MM.1S (cell line): ENCODE measurements at regions not wholly inside any gene's neighbourhood (a gene's known extent, or its start where the extent isn't known, plus 50 kb on each side); places are given as distances from the start of the nearest gene placed in this dataset.

Experiments
- CTCF ChIP-seq: fragments of 300-600 bp; sonication (generic); IDR thresholded peaks from 2 replicates; pipeline ENCODE4 v1.5.1; 2016; ENCODE audit warnings: antibody characterized with exemption, low read length, mixed read lengths
- EZH2 ChIP-seq: fragments of 300-600 bp; sonication (generic); optimal IDR thresholded peaks from 2 replicates; pipeline ENCODE3; 2017; ENCODE audit warnings: low read depth, mild to moderate bottlenecking, antibody characterized with exemption, low read length, mixed read lengths

DNA sequence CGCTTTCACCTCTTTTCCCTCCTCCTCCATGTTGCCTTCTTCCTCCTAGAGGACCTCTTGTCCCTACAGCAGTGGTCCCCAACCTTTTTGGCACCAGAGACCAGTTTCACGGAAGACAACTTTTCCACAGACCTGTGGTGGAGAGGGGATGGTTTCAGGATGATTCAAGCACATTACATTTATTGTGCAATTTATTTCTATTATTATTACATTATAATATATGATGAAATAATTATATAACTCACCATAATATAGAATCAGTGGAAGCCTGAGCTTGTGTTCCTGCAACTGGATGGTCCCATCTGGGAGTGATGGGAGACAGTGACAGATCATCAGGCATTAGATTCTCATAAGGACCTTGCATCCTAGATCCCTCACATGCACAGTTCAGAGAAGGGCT, 152.2 kb upstream of the NCKAP5 start:
- TF ChIP-seq CTCF (no peak), EZH2 (no peak)
